ENCODE measurements at regions not wholly inside any gene's neighbourhood (a gene's known extent, or its start where the extent isn't known, plus 50 kb on each side); places are given as distances from the start of the nearest gene placed in this dataset.
"Not testable (repeated sequence)": the region's sequence is repeated elsewhere in the genome, so short reads cannot be mapped to it uniquely, and the experiment has no call there.

DNA sequence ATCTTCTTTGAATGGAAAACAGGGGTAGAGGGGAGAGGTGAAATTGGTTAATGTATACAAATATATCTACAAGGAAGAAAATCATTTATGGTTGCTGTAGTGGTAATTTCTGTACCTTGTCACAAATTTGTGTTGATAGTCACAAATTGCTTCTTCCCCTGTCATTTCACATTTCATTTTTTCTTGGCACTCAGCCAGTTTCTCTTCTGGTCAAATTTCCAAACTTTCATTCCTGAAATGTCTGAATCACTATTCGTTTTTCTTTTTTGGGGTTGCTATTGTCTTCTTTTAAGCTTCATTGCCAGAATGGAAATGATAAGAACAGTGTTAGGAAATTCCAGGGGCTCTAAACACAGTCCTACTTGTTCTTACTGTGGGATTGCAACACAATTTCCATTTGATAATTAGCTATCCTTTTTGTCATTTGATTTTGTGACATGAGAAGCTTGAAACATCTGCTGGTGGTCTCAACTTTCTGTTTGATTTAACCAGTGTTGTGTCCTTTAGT is 136.0 kb upstream of the GCFC2 start:
- TF ChIP-seq, protein P1, sequence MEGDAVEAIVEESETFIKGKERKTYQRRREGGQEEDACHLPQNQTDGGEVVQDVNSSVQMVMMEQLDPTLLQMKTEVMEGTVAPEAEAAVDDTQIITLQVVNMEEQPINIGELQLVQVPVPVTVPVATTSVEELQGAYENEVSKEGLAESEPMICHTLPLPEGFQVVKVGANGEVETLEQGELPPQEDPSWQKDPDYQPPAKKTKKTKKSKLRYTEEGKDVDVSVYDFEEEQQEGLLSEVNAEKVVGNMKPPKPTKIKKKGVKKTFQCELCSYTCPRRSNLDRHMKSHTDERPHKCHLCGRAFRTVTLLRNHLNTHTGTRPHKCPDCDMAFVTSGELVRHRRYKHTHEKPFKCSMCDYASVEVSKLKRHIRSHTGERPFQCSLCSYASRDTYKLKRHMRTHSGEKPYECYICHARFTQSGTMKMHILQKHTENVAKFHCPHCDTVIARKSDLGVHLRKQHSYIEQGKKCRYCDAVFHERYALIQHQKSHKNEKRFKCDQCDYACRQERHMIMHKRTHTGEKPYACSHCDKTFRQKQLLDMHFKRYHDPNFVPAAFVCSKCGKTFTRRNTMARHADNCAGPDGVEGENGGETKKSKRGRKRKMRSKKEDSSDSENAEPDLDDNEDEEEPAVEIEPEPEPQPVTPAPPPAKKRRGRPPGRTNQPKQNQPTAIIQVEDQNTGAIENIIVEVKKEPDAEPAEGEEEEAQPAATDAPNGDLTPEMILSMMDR (conservative IDR thresholded peaks at IDR 0.05; ENCODE audit: control insufficient read depth, insufficient read depth, low read depth, low read length), result no peak
- no peak for DNase-seq (ENCODE audit: low read depth)
- H3K4me3 ChIP-seq (ENCODE audit: control insufficient read depth, low read depth, low read length), result no peak overlapping the region

DNA sequence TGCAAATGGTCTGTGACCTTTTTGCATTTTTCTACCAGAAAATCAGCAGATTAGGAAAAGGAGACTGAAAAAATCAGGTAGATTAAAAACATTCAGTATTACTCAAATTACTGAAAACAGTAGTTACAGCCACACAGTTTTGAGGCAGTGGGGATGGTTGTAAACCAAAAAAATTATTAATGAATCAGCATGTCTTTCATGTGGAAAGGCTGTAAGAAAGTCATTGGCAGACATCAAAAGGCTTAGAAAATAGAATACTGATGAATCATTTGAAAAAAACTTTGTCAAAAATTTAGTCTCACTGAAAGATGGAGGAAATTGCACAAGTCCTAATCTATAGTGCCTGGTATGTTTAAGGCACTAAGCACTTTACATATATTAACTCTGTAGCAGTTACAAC is 133.9 kb upstream of the GCFC2 start:
- DNase-seq (ENCODE audit: low read depth), result no peak
- no peak overlapping the region for H3K4me3 ChIP-seq (ENCODE audit: control insufficient read depth, low read depth, low read length)
- TF ChIP-seq, protein P1 (conservative IDR thresholded peaks at IDR 0.05; ENCODE audit: control insufficient read depth, insufficient read depth, low read depth, low read length), result no peak

DNA sequence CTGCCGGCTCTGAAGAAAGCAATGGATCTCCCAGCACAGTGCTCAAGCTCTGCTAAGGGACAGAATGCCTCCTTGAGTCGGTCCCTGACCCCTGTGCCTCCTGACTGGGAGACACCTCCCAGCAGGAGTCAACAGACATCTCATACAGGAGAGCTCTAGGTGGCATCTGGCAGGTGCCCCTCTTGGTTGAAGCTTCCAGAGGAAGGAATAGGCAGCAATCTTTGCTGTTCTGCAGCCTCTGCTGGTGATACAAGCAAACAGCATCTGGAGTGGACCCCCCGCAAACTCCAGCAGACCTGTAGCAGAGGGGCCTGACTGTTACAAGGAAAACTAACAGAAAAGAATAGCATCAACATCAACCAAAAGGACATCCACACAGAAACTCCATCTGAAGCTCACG is 123.9 kb upstream of the GCFC2 start:
- not testable (repeated sequence) for H3K4me3 ChIP-seq (ENCODE audit: control insufficient read depth, low read depth, low read length)

DNA sequence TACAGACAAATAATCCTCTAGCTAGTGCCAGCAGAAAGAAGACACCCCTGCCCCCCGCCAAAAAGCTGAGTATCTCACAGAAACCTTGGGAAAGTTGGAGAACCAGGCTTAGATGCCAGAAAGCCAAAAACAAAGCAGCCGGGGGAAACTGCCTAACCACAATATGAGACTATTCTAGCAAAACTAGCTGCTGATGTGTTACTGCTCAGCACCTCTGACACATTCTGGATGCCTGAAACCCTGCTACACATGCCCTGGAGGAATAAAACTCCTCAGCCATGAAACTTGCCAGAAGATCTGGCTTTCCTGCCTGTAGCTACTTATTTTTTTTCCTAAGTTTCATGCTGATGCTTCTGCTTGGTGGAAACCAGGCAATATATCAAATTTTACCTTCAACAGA is 122.7 kb upstream of the GCFC2 start:
- TF ChIP-seq, protein P1 (conservative IDR thresholded peaks at IDR 0.05; ENCODE audit: control insufficient read depth, insufficient read depth, low read depth, low read length), result no peak
- DNase-seq (ENCODE audit: low read depth), result no peak
- H3K4me3 ChIP-seq (ENCODE audit: control insufficient read depth, low read depth, low read length), result no peak overlapping the region

More for the DNA sequence above, 123.9 kb upstream of the GCFC2 start:
- not testable (repeated sequence) for DNase-seq (ENCODE audit: low read depth)

DNA sequence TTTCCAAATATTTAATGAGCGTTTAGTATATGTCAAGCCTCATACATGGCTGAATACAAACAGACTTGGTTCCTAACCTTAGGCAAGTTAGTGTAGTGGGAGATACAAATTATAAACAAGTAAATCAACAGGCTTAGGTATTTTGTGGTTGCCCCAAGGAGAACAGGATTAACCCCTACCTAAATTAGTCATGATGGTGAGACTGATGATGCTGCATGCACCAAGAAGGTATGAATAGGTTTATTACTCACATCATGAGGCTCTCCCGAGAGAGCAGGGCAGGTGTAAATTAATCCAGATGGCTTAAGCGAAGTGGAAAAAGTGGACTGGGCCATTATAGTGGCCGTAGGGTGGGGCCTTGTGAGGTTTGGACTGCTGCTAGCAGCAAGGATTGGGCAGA is 118.1 kb upstream of the GCFC2 start:
- H3K4me3 ChIP-seq (ENCODE audit: control insufficient read depth, low read depth, low read length), result no peak overlapping the region
- TF ChIP-seq, protein P1 (conservative IDR thresholded peaks at IDR 0.05; ENCODE audit: control insufficient read depth, insufficient read depth, low read depth, low read length), result no peak
- DNase-seq (ENCODE audit: low read depth), result no peak

DNA sequence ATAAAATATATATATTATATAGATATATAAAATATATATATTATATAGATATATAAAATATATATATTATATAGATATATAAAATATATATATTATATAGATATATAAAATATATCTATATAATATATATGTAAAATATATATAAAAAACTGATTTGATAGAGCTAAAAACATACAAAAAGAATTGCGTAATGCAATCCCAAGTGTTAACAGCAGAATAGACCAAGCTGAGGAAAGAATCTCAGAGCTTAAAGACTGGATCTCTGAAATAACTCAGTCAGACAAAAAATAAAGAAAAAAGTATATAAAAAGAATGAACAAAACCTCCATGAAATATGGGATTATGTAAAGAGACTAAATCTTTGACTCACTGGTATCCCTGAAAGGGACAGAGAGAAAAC is 112.8 kb upstream of the GCFC2 start:
- H3K4me3 ChIP-seq (ENCODE audit: control insufficient read depth, low read depth, low read length); DNase-seq (ENCODE audit: low read depth): not testable (repeated sequence)

DNA sequence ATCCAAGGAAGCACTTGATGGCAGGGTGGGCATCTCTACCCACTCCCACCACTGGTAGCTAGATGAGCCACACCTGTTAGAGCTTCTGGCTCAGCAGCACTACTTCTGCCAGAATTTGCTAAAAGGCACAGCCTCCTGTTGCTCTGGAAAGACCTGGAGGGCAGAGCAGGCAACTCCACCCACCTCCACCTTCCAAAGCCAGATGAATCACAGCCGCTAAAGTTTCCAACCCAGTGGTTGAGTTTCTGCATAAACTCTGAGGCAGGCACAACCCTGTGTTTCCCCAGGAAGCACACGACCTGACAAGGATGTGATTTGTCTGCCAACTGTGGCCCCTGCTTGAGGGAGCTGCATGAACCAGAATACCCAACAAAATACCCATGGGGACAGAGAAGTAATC is 111.6 kb upstream of the GCFC2 start:
- no peak overlapping the region for H3K4me3 ChIP-seq (ENCODE audit: control insufficient read depth, low read depth, low read length)
- no peak for DNase-seq (ENCODE audit: low read depth)
- TF ChIP-seq, protein P1 (conservative IDR thresholded peaks at IDR 0.05; ENCODE audit: control insufficient read depth, insufficient read depth, low read depth, low read length), result no peak

DNA sequence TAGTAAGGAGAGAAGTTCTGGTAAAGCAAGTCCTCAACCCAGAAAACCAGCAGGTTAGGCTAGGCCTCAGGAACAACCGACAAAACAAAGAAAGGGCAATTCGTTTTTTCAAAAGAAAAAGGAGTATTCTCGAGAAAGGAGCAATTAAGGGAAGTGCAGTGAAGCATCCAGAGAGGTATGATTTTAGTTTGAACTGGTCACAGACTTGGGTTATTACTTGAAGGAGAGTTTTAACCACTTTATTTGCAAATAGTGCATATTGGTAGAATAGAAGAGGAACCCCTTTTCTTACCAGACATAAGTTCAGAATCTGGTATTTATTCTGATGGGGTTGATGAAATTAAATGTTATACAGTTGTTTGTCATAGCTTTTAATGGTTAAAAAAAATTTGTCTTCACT is 110.0 kb upstream of the GCFC2 start:
- TF ChIP-seq, protein P1 (conservative IDR thresholded peaks at IDR 0.05; ENCODE audit: control insufficient read depth, insufficient read depth, low read depth, low read length), result no peak
- no peak for DNase-seq (ENCODE audit: low read depth)
- no peak overlapping the region for H3K4me3 ChIP-seq (ENCODE audit: control insufficient read depth, low read depth, low read length)

All from fibroblast of mammary gland (primary cell).